ENCODE measurements at regions not wholly inside any gene's neighbourhood (a gene's known extent, or its start where the extent isn't known, plus 50 kb on each side); places are given as distances from the start of the nearest gene placed in this dataset.

- DNase-seq (ENCODE audit: low read depth): no peak
- TF ChIP-seq CTCF (IDR thresholded peaks at IDR 0.05; ENCODE audit: low read depth, low read length): no peak
- TF ChIP-seq POLR2A (IDR thresholded peaks at IDR 0.05; ENCODE audit: extremely low read depth, insufficient read length): no peak
- TF ChIP-seq MYC (IDR thresholded peaks at IDR 0.05; ENCODE audit: low read depth, low read length): no peak
- no peak for TF ChIP-seq MAX (IDR thresholded peaks at IDR 0.05; ENCODE audit: low read depth, low read length)
- H3K4me3 ChIP-seq (ENCODE audit: low read depth, low read length): no peak overlapping the region
Measured at GRCh38 chr5:168214071-168214470, 77.4 kb upstream of the WWC1 start.

GRCh38 chr5:168214886-168215285 lies 76.6 kb upstream of the WWC1 start:
- TF ChIP-seq POLR2A (IDR thresholded peaks at IDR 0.05; ENCODE audit: extremely low read depth, insufficient read length): no peak
- TF ChIP-seq MAX (IDR thresholded peaks at IDR 0.05; ENCODE audit: low read depth, low read length): no peak
- no peak for TF ChIP-seq MYC (IDR thresholded peaks at IDR 0.05; ENCODE audit: low read depth, low read length)
- no peak for TF ChIP-seq CTCF (IDR thresholded peaks at IDR 0.05; ENCODE audit: low read depth, low read length)

DNA sequence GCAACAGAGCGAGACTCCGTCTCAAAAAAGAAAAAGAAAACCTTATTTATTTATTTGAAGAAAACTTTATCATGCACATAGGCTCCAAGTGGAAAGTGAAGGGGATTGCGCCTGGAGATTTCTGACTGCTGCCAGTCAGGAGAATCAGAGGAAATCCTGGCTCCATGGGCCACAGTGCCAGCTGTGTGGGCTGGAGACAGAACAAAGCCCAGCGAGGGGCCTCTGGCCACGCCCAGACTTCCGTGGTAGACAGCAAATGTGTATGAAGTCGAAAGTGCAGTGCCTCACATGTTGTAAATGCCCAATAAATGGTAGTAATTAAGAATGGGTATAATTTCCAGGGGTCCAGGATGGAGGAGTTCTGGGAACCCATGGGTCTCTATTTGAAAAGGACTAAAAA lies 75.8 kb upstream of the WWC1 start:
- no peak for TF ChIP-seq MYC (IDR thresholded peaks at IDR 0.05; ENCODE audit: low read depth, low read length)
- no peak for TF ChIP-seq POLR2A (IDR thresholded peaks at IDR 0.05; ENCODE audit: extremely low read depth, insufficient read length)
- TF ChIP-seq CTCF (IDR thresholded peaks at IDR 0.05; ENCODE audit: low read depth, low read length): no peak
- TF ChIP-seq MAX (IDR thresholded peaks at IDR 0.05; ENCODE audit: low read depth, low read length): no peak
- H3K4me3 ChIP-seq (ENCODE audit: low read depth, low read length): no peak overlapping the region
- no peak for DNase-seq (ENCODE audit: low read depth)

More at GRCh38 chr5:168214886-168215285, 76.6 kb upstream of the WWC1 start:
- DNase-seq (ENCODE audit: low read depth): no peak
- no peak overlapping the region for H3K4me3 ChIP-seq (ENCODE audit: low read depth, low read length)

- no peak for TF ChIP-seq CTCF (IDR thresholded peaks at IDR 0.05; ENCODE audit: low read depth, low read length)
- TF ChIP-seq MAX (IDR thresholded peaks at IDR 0.05; ENCODE audit: low read depth, low read length): no peak
- no peak for TF ChIP-seq POLR2A (IDR thresholded peaks at IDR 0.05; ENCODE audit: extremely low read depth, insufficient read length)
- no peak for TF ChIP-seq MYC (IDR thresholded peaks at IDR 0.05; ENCODE audit: low read depth, low read length)
- no peak overlapping the region for H3K4me3 ChIP-seq (ENCODE audit: low read depth, low read length)
- DNase-seq (ENCODE audit: low read depth): no peak
Measured at GRCh38 chr5:168216989-168217388, 74.5 kb upstream of the WWC1 start.

DNA sequence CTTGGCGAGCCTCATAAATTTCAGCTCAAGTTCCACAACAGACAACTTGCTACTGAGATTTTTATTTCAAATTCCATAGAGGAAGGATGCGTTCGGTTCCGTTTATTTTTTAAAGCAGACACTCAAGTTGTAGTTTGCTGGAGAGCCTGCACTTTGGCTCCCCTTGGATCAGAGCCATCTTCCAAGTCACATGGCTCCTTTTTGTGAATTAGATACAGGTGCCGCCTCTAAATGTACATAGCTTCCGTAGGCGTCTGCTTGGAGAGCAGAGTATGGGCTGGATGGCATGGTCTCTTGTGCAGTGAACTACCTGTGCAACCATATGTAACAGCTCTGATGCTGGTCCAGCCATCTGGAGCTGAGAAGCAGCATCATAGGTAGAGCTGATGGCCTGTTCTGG lies 73.9 kb upstream of the WWC1 start:
- no peak for DNase-seq (ENCODE audit: low read depth)
- TF ChIP-seq CTCF (IDR thresholded peaks at IDR 0.05; ENCODE audit: low read depth, low read length) (no peak), POLR2A (IDR thresholded peaks at IDR 0.05; ENCODE audit: extremely low read depth, insufficient read length) (no peak), MYC (IDR thresholded peaks at IDR 0.05; ENCODE audit: low read depth, low read length) (no peak), MAX (IDR thresholded peaks at IDR 0.05; ENCODE audit: low read depth, low read length) (no peak)
- H3K4me3 ChIP-seq (ENCODE audit: low read depth, low read length): no peak overlapping the region

- TF ChIP-seq MAX (IDR thresholded peaks at IDR 0.05; ENCODE audit: low read depth, low read length) (no peak), POLR2A (IDR thresholded peaks at IDR 0.05; ENCODE audit: extremely low read depth, insufficient read length) (no peak), MYC (IDR thresholded peaks at IDR 0.05; ENCODE audit: low read depth, low read length) (no peak), CTCF (IDR thresholded peaks at IDR 0.05; ENCODE audit: low read depth, low read length) (no peak)
- no peak overlapping the region for H3K4me3 ChIP-seq (ENCODE audit: low read depth, low read length)
- DNase-seq (ENCODE audit: low read depth): no peak
Measured at GRCh38 chr5:168218746-168219145, 72.7 kb upstream of the WWC1 start.

Measured in NB4 (cell line).